Islet precursor cell (in vitro differentiated cells): ENCODE measurements at regions not wholly inside any gene's neighbourhood (a gene's known extent, or its start where the extent isn't known, plus 50 kb on each side); places are given as distances from the start of the nearest gene placed in this dataset.
"Not testable (repeated sequence)": the region's sequence is repeated elsewhere in the genome, so short reads cannot be mapped to it uniquely, and the experiment has no call there.

ENCODE experiments used
- DNase-seq: peaks from one replicate; pipeline ENCODE4 v3.0.0-alpha.2; 2018

DNA sequence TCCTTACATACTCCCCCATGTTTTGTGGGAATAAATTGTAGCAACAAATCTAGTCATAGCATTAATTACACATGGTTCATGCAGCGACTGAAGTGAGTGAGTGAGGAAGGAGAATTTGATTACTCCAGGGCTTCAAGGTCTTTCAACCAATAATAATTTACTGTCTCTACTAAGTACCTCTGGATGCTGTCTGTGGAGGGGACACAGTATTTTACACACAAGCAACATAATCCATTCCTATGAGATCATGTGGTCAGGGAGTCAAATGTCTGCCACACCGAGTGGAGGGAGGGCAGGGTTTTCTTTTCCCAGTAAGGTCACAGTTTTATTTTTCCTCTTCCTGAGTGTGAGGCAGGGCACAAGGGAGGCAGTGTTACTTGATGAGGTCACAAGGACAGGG is 334.7 kb upstream of the CELF4 start:
- no peak for DNase-seq

DNA sequence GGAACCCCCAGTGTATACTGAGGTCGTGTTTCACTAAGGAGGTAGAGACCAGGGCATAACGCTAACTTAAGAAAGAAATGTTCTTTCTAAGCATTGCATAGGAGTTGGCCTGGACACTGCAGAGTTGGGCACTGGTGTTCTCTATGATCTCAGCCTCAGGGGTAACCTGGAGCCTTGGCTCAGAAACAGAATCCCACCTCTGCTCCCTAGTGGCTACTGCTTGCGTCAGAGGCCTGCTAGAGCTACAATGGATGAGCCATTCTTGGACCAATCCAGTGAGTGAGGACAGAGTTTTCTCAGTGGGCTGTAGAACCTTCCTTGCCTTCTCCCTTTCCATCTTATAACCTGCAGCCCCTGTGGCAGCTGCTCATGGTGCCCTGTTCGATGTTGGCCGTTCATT is 324.4 kb upstream of the CELF4 start:
- DNase-seq: no peak

DNA sequence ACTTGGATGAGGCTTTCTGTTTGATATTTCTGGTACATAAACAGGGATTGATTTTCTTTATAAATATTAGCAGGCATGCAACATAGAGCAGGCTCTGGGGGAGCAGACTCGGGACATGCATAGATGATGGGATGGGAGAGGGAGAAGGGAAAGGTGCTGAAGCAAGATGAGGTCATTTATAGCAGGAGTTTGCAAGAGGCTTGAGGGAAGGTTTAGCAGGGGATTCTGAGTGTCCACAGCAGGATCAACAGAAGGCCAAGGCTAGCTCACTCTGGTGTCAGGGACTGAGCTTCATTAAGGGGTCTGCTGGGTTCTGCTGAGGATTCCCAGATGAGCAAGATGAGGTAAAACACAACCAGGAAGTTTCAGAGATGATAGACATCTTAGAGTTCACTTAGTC is 309.1 kb upstream of the CELF4 start:
- no peak for DNase-seq

DNA sequence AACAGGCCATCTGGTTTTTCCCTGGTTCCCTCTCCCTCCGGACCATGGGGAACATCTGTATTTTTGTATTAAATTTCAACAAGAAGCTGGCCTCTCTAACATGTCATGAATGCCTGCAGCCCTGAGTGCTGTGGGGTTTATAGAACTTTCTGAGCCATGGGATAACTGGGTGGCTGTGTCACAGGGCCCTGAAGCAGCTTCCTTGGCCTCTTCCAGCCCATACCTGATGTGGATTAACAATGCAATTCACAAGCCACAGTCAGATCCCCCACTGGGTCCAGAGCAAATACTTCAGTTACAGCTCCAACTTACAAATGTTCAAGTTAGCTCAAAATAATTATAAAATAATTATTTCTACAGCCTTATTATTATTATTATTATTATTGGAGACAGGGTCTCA is 307.8 kb upstream of the CELF4 start:
- no peak for DNase-seq

DNA sequence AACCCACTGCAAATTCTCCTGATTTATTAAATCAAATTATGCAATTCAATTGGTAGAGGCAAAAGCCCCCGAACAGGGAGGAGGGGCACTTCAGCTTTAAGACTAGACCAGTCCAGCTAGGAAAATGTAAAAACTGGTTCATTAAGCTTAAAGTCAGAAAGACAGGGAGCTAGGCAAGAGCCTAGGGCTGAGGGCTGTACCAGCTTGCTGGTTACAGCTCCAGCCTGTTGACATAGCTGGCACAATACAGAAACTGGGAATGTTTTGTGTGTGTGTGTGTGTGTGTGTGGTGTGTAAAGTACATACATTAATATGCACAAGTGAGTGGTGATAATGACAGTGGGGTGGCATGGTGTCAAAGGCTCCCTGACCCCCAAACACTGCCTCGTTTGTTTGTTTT is 307.0 kb upstream of the CELF4 start:
- no peak for DNase-seq

DNA sequence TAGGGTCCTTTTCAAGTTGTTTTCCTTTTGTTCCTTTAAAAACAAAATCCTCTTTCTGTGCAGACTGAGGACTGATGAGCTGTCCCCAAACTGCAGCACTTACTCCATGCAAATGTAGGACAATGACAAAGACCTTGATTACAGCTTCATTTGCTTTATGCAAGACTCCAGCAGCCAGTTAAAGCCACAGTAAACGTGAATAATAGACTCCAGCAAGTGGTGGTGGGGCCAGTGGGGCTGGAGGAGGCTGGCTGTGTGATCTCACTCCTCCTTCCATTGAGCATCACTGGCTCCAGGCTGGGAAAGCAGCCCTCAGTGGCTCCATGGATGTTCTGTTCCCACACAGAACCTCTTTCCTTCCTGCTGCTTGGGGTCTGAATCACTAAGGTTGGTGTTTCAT is 306.0 kb upstream of the CELF4 start:
- no peak for DNase-seq

DNA sequence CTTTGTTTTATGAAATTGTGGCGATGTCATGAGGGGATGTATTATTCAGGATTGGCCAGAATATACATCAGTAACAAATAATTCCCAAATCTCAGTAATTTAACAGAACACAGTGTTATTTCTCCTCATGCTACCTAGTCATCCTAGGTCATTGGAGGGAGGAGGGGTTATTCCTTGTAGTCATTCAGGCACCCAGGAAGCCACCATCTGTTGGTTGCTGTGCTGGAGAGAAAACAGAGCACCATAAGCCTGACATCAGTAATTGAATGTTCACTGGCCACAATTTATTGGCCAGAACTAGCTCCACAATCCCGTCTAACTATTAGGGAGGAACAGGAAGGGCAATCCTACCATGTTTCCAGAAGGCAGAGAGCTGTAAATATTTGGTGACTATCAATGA is 303.5 kb upstream of the CELF4 start:
- no peak for DNase-seq

DNA sequence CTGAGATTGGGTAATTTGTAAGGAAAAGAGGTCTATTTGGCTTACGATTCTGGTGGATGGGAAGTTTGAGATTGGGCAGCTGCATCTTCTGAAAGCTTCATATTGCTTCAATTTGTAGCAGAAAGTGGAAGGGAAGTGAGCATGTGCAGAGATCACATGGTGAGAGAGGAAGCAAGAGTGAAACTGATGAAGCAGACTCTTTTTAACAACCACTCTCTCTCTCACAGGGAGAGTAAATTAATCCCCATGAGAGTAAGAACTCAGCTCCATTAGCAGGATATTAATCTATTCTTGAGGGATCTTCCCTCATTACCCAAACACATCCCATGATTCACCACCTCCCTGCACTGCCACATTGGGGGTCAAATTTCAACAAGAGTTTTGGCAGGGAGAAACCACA is 298.5 kb upstream of the CELF4 start:
- no peak for DNase-seq

DNA sequence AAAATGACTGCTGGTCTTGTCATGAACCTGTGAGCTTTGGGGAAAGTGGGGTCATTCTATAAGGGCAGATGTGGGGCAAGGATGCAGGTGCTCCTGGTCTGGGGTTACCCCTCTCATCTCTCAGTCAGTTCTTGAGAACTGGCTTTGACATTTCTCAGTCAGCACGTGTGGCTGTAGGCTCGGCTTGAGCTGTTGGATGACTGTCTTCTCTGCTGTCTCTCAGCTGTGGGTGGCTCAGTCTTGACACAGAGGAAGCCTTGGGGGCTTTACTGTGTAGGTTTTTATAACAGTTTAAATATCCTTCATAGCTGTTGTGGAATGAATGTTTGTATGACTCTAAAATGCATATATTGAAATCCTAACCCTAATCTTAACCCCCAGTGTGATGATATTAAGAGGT is 296.4 kb upstream of the CELF4 start:
- no peak for DNase-seq

DNA sequence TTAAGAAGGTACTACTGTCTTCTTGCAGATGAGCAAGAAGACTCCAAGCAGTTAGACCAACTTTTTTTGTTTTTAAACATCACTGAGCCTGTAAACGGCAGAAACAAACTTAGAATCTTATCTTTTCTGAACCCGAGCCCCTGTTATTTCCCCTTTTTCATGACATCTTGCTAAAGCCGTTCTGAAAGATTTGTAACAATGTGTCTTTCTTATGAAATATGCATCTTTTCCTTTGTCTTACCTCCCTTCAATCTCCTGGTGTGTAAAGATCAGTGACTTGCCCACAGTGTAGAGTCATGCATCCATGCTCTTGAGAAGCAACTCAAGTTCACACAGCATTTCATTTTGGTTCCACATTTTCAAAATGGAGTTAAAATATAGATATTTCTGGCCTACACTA is 288.8 kb upstream of the CELF4 start:
- no peak for DNase-seq

DNA sequence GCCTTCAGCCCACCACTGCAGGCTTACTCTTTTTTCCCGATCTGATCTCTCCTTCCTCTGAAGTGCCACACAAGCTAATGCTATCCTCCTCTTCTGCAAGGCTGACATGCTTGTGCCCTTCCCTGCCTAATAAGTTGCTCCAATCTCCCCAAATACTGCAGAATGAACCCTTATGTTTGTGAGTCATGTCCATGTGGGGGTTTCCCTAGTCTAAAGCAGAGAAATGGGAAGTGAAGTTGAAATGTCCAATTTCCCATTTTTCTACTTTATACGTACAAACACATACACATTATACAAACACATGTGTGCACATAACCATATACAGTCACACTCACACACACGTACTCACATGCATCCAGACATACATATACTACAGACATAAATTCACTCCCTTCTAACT is 288.1 kb upstream of the CELF4 start:
- no peak for DNase-seq

DNA sequence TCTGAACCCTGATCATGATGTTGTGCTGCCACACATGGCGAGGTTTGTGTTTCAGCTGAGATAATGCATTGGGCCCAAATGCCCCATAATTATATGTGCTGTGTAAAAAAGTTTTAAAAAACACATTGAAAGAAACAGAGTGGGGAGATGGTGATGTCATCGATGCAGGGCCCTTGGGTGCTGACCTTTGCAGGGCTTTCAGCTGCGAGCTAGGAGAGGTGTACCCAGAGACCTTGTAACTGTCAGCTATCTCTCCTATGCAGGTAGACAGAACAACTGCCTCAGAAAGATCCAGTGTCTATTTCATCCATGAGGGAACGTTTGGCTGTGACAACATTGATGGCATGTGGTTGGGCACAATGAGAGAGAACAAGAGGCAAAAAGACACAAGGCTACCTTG is 286.9 kb upstream of the CELF4 start:
- no peak for DNase-seq

DNA sequence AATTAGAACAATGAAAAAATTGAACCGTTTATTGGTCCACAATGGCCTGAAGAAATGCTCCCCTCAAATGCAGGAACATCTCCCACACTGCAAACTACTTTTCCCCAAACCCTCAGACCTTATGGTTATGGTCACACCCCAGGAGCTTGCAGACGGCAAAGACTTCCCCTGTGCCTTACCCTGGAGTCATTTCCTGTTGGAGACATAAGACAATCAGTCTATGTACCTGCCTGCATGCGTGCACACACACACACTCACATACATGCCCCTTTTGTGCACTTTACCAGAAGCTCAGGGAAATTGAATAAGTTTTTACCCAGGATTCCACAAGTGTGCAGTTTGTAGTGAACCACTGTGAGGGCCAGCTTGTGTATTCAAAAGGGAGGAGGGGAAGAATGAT is 281.9 kb upstream of the CELF4 start:
- DNase-seq: no peak

DNA sequence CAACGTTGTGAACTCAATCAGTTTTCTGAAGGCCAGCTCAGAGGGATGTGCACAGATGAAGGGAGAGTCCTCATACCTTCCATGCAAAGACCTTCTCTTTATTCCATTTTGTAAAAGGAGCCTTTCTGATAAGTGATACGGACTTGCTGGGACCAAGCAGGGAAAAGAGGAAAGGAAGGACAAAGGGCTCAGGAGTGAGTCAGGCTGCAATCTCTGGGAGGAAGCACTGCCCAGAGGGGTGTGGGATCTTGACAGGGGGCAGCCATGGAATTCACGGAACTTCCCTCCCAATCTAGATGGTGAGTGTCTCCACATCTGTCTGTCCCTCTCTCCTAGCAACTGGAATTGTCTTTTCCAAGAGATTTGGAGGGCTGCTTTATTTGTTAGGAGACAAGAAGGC is 281.4 kb upstream of the CELF4 start:
- no peak for DNase-seq

DNA sequence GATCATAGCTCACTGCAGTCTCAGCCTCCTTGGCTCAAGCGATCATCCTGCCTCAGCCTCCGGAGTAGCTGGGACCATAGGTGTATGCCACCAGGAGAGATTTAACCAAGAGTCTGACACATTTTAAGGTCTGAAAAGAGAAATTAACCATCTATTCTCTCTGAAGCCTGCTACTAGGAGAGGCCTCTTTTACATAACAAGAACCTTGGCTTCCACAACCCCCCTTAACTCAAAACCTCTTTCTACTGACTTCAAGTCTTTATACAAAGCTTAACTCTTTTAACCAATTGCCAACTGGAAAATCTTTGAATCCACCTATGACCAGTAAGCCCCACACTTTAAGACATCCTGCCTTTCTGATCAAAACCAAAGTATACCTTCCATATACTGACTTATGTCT is 279.9 kb upstream of the CELF4 start:
- DNase-seq: no peak

DNA sequence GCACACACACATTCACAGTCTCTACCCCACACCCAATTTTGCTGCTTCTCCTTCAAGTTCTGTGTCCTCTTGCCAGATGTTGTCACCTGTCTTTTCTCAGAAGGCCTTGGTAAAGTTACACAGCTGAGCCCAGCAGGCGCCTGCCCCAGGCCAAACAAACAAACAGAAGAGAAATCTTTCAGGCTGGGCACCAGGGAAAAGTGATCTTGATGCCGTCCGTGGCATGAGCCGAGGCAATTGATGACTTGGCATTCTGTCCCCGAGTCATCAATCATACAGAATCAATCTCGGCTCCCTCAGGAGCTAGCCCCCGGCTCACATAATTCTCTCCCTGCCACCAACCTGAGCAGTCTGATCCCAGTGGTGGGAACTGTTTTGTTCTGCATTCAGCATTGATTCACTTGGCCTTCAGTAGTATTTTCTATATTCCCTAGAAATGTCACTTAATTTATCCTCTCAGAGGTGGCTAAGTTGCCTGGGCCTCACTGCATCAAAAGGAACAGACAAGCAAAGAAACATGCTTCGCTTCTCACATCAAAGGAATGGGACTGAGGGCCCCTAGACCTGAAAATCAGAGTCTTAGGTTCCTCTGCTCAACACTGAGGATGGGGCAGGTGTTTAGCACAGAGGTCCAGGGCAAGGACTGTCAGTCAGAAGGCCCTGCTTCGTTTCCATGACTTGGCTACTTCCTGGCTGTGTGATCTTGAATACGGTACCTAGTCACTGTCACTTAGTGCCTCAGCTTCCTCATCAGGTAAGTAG is 278.8 kb upstream of the CELF4 start:
- no peak for DNase-seq

DNA sequence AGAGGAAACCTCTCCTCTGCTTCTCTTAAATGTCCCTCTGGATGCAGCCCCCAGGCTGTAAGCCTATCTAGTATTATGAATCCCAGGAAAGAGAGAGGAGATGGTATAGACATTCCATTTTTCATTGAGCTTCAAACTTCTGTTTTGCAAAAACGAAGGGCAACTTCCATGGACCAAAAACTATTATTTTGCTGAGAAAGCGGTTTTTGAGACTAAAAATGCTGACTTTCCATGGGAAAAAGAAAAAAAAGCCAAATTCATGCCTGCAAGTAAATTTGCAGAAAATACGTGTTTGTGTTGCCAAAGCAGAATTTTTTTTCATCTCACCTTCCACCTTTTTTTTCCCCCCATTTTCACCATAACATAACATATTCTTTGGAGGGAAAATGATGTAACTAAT is 272.5 kb upstream of the CELF4 start:
- DNase-seq: no peak

DNA sequence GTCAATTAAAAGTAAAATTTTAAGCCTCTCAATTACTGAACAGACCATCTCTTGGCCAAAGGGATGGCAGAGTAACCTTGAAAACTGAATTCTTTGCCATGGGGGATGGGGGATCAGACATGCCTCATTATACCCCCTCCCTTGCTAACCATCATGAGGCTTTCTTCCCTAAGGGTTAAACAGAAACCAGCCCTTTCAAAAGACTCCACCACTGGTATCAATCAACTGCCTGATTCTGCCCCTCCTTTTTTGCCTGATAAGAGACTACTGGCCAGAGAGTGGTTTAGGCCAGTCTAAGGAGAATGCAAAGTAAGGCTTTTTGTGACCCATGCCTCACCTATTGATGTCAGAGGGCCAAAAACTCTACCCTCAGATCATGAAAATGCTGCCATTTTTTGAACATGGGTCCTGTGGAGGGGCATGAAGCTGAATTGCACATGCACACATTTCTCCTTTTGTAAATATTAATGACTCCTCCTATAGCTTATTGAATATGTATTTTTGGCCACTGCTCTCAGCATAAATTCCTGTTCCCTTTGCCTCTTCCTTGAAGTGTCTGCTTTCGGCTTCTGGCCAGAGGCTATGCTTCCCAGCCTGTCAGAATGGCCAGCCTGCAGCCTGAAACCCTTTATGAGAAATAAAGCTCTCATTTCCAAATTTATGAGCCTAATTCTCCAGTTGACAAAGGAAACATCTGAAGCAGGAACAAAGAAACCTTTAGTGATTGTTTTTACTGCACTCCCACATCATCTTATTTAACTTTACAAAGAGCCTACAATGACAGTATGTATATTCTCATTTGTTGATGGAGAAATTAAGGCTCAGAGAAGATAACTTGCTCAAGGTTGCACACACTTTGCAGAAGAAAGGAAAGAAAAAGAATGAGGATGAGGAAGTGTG is 270.7 kb upstream of the CELF4 start:
- no peak for DNase-seq

DNA sequence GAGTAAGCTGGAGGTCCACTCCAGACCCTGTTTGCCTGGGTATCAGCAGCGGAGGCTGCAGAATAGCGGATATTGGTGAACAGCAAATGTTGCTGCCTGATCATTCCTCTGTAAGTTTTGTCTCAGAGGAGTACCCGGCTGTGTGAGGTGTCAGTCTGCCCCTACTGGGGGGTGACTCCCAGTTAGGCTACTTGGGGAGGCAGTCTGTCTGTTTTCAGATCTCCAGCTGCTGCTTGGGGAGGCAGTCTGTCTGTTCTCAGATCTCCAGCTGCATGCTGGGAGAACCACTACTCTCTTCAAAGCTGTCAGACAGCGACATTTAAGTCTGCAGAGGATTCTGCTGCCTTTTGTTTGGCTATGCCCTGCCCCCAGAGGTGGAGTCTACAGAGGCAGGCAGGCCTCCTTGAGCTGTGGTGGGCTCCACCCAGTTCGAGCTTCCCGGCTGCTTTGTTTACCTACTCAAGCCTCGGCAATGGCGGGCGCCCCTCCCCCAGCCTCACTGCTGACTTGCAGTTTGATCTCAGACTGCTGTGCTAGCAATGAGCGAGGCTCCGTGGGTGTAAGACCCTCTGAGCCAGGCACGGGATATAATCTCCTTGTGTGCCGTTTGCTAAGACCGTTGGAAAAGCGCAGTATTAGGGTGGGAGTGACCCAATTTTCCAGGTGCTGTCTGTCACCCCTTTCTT is 266.6 kb upstream of the CELF4 start:
- DNase-seq: not testable (repeated sequence)

DNA sequence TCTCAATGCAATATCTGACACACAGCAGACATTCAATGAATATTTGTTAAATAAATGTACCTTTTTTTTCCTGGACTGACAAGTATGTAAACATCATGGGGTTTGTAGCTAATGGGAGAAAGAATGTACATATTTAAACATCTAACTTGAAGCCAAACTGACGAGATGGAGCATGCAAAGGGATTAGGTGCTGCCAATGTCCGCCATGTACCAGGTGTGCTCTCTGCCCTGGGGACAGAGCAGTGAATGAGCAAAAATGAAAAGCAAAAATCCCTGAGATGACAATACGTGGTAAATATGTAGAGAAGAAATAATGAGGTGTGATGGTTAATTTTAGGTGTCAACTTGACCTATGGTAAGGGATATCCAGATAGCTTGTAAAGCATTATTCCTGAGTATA is 247.4 kb upstream of the CELF4 start:
- no peak for DNase-seq

DNA sequence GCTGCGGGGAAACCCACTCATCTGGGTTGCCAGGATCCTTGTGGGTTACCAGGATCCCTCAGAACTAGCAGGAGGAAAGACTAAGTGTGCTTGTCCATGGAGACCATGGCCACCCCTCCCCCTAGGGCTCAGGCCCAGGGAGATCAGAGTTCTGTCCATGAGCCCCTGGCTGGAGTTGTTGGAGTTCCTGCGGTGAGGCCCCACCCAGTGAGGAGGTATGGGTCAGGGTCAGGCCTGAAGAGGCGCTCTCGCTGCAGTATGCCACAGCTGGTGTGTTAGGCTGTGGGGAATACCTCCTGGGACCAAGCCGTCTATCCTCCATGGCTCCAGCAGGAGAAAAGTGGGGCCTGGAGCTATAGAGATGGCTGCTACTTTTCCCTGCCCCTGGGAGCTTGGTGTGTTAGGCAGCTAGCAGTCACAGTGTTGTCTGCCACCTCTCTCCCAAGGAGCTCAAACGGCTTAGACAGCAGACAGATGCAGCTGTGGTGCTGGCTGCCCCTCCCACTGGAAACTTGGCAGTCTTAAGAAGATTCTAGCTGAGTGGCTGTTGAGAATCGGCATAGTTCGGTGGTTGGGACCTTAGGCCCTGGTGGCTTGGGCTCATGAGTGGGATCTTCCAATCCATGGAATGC is 240.3 kb upstream of the CELF4 start:
- no peak for DNase-seq

DNA sequence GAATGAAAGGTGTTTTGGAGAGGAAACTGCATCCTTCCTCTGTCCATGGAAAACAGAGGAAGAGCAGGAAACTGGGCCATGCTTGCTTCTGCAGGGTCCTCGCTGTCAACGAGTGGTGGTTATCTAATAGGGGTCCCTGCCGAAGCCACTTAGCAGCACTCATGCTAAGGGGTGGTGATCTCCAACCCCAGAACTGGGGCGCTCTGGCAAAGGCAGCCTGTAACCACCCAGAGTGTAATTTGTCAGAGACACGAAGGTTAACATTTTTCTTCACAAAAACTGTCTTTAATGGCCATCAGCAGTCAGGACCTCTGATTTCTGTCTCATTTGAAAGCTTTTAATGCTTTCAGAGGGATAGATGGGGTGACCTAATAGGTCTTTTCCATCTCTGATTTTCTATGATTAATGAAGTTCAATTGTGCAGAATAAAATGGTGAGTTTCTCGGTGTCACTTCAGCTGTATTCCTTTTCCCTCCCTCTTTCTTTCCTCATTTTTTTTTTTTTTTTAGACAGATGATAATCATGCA is 231.3 kb upstream of the CELF4 start:
- DNase-seq: no peak

DNA sequence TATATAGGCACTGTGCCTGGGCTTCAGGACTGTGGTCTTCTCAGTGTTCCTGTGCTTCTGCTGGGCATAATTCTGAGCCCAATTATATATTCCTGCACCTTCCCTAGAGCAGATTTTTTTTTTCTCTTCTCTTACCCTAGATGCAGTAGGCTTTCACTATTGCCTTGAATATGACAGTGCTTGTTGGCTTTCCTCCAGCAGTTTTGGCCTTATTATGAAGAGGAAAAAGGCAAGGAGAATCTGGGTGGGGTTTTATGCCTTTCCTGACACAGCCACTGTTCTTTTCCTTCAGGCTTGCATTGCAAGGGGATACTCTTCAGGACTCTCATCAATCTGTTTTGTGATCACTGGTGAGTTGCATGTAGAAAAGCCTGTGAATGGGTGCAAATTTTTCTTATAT is 221.9 kb upstream of the CELF4 start:
- DNase-seq: no peak
